ENCODE measurements at regions not wholly inside any gene's neighbourhood (a gene's known extent, or its start where the extent isn't known, plus 50 kb on each side); places are given as distances from the start of the nearest gene placed in this dataset.

GRCh38 chr6:14987490-14987889, 258.4 kb upstream of the JARID2 start:
- no peak overlapping the region for H3K27ac ChIP-seq
- no peaks in the 10 kb centered on the region for H3K36me3 ChIP-seq
- peaks cover 0 to 12% (median 8%) of the 10 kb centered on the region in 4 donors for H3K4me1 ChIP-seq
- no peak overlapping the region for H3K4me3 ChIP-seq
- WGBS, 2 donors: 91 to 96% methylated on average over 4 of the region's 4 CpGs
- intact Hi-C loops (cut with DNase I): no loop called here
- no peak for DNase-seq
- H3K9me3 ChIP-seq: no peaks in the 10 kb centered on the region
- no peaks in the 10 kb centered on the region for H3K27me3 ChIP-seq
- no peak for TF ChIP-seq POLR2AphosphoS5 (IDR thresholded peaks at IDR 0.05)
- TF ChIP-seq POLR2A (IDR thresholded peaks at IDR 0.05): no peak
- no peak for TF ChIP-seq EP300 (IDR thresholded peaks at IDR 0.05)
- TF ChIP-seq CTCF (IDR thresholded peaks at IDR 0.05): no peak

GRCh38 chr6:14992382-14992781, 253.5 kb upstream of the JARID2 start:
- no peak overlapping the region for H3K4me3 ChIP-seq
- H3K9me3 ChIP-seq: no peaks in the 10 kb centered on the region
- H3K4me1 ChIP-seq: no peaks in the 10 kb centered on the region
- WGBS, 2 donors: 89 to 91% methylated on average over 3 of the region's 3 CpGs
- no peaks in the 10 kb centered on the region for H3K36me3 ChIP-seq
- H3K27me3 ChIP-seq: no peaks in the 10 kb centered on the region
- H3K27ac ChIP-seq: no peak overlapping the region
- no peak for DNase-seq
- intact Hi-C loops (cut with DNase I): no loop called here
- no peak for TF ChIP-seq POLR2AphosphoS5 (IDR thresholded peaks at IDR 0.05)

- H3K4me3 ChIP-seq: no peak overlapping the region
- no peak for DNase-seq
- no peaks in the 10 kb centered on the region for H3K9me3 ChIP-seq
- H3K4me1 ChIP-seq: no peaks in the 10 kb centered on the region
- no peaks in the 10 kb centered on the region for H3K36me3 ChIP-seq
- H3K27ac ChIP-seq: no peak overlapping the region
- TF ChIP-seq EP300 (IDR thresholded peaks at IDR 0.05) (no peak), POLR2AphosphoS5 (IDR thresholded peaks at IDR 0.05) (no peak), CTCF (IDR thresholded peaks at IDR 0.05) (no peak), POLR2A (IDR thresholded peaks at IDR 0.05) (no peak)
- WGBS, 2 donors: 82 to 86% methylated on average over 5 of the region's 5 CpGs
- intact Hi-C loops (cut with DNase I): no loop called here
- no peaks in the 10 kb centered on the region for H3K27me3 ChIP-seq
Measured at GRCh38 chr6:14995208-14995607, 250.7 kb upstream of the JARID2 start.

GRCh38 chr6:14995966-14996602, 249.8 kb upstream of the JARID2 start:
- Histone ChIP-seq H3K27me3 (no peaks in the 10 kb centered on the region), H3K4me3 (no peak overlapping the region), H3K27ac (no peak overlapping the region), H3K36me3 (no peaks in the 10 kb centered on the region), H3K9me3 (no peaks in the 10 kb centered on the region), H3K4me1 (no peaks in the 10 kb centered on the region)
- 94 to 95% methylated on average over 12 of the region's 12 CpGs for WGBS, 2 donors
- intact Hi-C loops (cut with DNase I): no loop called here
- no peak for TF ChIP-seq POLR2A (IDR thresholded peaks at IDR 0.05)
- no peak for TF ChIP-seq EP300 (IDR thresholded peaks at IDR 0.05)
- no peak for TF ChIP-seq POLR2AphosphoS5 (IDR thresholded peaks at IDR 0.05)
- no peak for TF ChIP-seq CTCF (IDR thresholded peaks at IDR 0.05)
- DNase-seq: peak; percentile 21

GRCh38 chr6:14996892-14997291, 249.0 kb upstream of the JARID2 start:
- Histone ChIP-seq H3K4me3 (no peak overlapping the region), H3K27me3 (no peaks in the 10 kb centered on the region), H3K4me1 (no peaks in the 10 kb centered on the region), H3K27ac (no peak overlapping the region), H3K9me3 (no peaks in the 10 kb centered on the region), H3K36me3 (no peaks in the 10 kb centered on the region)
- intact Hi-C loops (cut with DNase I): no loop called here
- peak; percentile 19 for DNase-seq
- no peak for TF ChIP-seq EP300 (IDR thresholded peaks at IDR 0.05)
- no peak for TF ChIP-seq CTCF (IDR thresholded peaks at IDR 0.05)
- no peak for TF ChIP-seq POLR2A (IDR thresholded peaks at IDR 0.05)
- no peak for TF ChIP-seq POLR2AphosphoS5 (IDR thresholded peaks at IDR 0.05)
- 58 to 73% methylated on average over 4 of the region's 4 CpGs for WGBS, 2 donors

Measured in sigmoid colon (tissue), 6 donors.